SU-DHL-6 (cell line): ENCODE measurements at regions not wholly inside any gene's neighbourhood (a gene's known extent, or its start where the extent isn't known, plus 50 kb on each side); places are given as distances from the start of the nearest gene placed in this dataset.

ENCODE experiments used
- EZH2phosphoT487 ChIP-seq: fragments of 200-600 bp; sonication (generic), shearing (Covaris generic); conservative IDR thresholded peaks from 2 replicates; pipeline ENCODE4 v1.6.1; 2018; ENCODE audit warnings: mild to moderate bottlenecking, antibody characterized with exemption, low read length, moderate library complexity, mixed read lengths
- TF ChIP-seq, protein P1 (sequence below): fragments of 200-600 bp; sonication (generic); IDR thresholded peaks from one replicate; pipeline ENCODE4 v1.5.1; 2017; ENCODE audit warnings: antibody characterized with exemption, mild to moderate bottlenecking, low read length, moderate library complexity; ENCODE audit not compliant: insufficient read depth, poor library complexity, severe bottlenecking

DNA sequence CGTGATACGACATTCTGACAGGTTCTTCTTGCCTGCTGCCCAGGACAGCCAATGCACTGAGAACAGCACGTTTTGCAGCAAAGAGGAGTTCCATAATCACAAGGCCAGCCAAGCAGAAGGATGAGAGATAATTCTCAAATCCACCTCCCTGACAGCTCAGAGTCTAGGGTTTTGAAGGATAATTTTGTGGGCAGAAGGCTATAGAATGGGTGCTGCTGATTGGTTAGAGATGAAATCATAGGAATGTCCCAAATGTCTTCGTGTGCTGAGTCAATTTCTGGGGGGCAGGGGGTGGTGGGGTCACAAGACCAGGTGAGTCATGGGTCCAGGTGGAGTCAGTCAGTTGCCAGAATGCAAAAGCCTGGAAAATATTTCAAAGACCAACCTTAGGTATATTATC, 175.5 kb upstream of the SLC30A5 start:
- no peak for TF ChIP-seq EZH2phosphoT487
- TF ChIP-seq, protein P1, sequence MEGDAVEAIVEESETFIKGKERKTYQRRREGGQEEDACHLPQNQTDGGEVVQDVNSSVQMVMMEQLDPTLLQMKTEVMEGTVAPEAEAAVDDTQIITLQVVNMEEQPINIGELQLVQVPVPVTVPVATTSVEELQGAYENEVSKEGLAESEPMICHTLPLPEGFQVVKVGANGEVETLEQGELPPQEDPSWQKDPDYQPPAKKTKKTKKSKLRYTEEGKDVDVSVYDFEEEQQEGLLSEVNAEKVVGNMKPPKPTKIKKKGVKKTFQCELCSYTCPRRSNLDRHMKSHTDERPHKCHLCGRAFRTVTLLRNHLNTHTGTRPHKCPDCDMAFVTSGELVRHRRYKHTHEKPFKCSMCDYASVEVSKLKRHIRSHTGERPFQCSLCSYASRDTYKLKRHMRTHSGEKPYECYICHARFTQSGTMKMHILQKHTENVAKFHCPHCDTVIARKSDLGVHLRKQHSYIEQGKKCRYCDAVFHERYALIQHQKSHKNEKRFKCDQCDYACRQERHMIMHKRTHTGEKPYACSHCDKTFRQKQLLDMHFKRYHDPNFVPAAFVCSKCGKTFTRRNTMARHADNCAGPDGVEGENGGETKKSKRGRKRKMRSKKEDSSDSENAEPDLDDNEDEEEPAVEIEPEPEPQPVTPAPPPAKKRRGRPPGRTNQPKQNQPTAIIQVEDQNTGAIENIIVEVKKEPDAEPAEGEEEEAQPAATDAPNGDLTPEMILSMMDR, result no peak
